Dermis blood vessel endothelial cell (primary cell): ENCODE measurements at regions not wholly inside any gene's neighbourhood (a gene's known extent, or its start where the extent isn't known, plus 50 kb on each side); places are given as distances from the start of the nearest gene placed in this dataset.
"Not testable (repeated sequence)": the region's sequence is repeated elsewhere in the genome, so short reads cannot be mapped to it uniquely, and the experiment has no call there.

ENCODE experiments used
- DNase-seq: peaks from one replicate; pipeline ENCODE4 v3.0.0; 2010

DNA sequence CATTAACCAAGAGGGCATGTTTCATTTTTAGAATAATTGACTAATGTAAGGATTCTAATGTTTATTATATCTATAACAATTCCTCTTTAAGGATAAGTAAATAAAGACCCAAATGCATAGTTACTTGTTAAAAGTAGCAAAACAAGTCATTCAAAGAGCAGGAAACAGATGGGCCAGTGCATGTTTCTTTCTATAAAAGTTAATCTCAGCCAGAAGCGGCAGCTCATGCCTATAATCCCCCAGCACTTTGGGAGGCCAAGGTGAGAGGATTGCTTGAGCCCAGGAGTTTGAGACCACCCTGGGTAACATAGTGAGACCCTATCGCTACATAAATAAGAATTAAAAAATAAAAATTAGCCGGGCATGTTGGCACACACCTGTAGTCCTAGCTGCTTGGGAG is 391.0 kb upstream of the RGS6 start:
- peak; percentile 52 for DNase-seq

DNA sequence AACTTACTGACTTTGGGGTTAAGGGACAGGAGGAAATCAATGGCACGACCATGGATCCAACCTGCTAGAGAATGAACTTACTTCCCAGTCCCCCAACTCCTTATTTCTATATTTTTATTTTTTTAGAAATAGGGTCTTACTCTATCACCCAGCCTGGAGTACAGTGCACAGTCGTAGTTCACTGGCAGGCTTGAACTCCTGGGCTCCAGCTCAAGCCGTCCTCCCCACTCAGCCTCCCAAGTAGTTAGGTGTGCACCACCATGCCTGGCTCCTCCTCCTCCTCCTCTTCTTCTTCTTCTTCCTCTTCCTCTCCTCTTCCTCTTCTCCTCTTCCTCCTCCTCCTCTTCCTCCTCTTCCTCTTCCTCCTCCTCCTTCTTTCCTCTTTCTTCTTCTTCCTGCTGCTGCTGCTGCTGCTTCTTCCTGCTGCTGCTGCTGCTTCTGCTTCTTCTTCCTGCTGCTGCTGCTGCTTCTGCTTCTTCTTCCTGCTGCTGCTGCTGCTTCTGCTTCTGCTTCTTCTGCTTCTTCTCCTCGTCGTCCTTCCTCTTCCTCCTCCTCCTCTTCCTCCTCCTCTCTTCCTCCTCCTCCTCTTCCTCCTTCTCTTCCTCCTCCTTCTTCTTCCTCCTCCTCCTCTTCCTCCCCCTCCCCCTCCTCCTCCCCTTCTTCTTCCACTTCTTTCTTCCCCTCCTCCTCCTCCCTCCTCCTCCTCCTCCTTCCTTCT is 390.1 kb upstream of the RGS6 start:
- no peak for DNase-seq

DNA sequence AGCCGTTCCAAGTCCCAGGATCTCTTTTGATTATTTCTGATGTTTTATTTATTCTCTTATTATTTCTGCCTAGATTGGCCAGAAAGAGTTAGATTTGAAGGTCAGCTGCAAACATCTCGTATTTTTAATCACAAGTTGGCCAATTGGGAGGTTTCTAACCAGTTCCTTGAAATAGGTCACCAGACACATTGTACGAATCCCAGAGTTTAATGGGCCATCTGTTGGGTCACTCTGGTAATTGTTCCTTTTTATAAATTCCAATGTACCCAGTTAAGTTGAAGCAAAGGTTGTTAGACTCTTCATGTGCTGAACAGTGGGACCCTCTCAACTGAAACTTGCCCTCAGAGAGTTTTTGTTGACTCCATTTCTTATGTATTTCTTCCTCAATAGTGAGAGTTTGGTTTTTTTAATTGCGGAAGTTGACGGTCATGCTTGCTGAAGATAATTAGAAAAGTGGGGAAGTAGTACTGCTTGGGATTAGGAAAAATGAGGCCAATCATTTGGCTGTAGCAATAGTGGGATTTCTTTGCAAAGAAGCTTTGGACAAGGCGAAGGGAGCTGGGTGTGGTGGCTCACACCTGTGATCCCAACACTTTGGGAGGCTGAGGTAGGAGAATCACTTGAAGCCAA is 382.7 kb upstream of the RGS6 start:
- DNase-seq, result no peak

DNA sequence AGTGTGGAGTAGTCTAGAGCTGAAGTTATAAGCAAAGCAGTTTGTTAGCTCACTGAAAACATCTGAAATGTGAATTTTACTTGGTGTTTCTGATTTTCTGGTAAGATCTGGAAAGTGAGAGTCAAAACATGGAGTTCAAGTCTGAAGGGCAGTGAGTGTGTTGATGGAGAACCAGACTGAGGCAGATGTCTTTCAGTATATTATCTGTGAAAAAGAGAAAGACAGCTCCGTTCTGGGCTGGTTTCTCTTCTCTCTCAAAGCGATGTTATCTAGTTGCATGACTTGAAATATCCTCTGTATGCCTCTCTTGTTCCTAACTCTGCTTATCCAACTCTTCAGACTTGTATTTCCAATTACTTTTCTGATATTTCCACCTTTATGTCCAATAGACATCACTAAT is 381.9 kb upstream of the RGS6 start:
- no peak for DNase-seq

DNA sequence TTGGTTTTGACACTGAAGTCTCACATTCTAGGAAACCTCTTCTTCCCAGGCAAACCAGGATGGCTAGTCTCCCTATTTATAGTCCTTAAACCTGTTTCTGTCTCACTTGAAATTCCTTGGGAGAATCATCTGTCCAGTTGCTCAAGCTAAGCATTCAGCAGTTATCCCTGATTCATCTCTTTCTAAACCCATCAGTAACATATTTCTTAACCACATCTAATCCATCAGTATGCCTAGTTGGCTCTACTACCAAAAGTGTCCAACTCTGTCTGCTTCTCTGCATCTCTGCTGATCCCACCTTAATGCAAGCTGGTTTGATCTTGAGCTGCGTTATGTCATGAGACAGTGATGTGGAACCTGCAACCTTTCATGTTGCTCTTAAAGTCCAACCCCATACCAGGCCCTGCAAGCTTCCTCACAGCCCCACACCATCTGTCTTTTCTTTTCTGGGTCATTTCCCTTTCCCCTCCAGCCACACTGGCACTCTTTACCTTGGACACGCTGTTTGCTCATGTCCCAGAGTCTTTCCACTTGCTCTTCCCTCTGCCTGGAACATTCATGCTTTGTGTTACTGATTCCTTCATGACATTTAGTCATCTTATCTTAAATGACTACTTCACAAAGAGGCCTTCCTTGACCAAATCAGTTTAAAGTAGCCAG is 380.8 kb upstream of the RGS6 start:
- DNase-seq, result no peak

DNA sequence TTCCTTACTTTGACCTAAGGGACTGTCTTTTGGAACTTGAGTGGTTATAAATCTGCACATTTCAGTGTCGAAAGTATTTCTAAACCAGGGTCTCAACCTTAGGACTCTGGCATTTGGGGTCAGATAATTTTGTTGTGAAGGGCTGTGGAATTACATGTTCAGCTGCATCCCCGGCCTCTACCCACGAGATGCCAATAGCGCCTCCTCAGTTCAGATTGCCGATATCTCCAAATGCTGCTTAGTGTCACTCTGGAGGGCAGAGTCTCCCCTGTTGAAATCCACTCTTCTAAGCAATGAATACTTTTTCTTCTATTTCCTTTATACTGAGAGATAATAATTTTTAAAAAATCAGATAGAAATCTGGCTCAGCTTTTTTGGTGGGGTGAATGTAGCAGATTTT is 379.4 kb upstream of the RGS6 start:
- DNase-seq, result no peak

DNA sequence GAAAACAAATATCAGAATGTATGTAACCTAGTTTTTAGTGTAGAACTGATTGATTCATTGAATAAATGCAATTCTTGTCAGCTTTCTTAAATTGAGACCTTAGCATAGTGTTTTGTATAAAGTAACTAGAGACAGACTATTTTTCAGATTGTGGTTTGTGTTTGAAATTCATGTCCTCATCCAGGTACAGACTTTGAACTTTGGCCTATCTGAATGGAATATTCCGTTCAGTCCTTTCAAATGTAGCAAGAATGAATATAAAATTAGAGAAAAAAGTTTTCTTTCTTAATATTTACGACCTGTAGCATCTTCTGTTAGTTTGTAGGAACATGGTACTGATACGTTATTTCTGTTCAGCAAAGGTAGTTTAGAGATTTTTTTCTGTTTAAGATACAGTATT is 378.4 kb upstream of the RGS6 start:
- DNase-seq, result no peak

DNA sequence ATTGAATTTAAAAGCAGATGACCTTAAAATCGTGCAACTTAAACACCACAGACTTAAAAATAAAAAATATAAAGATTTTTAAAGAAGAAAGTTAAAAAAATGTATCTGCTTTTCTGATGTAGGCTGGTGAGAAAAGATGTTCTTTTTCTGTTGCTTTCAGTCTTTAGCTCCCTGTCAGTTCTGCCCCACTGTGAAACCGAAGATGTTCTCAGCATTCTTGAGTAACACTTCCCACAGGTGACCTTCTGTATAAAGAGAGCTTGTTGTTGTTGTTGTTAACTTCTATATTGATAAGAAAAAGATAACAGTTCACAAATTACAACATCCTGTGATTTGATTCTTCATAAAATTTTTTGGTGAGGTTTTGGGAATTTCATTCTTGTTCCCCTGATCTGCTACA is 377.9 kb upstream of the RGS6 start:
- DNase-seq, result no peak

DNA sequence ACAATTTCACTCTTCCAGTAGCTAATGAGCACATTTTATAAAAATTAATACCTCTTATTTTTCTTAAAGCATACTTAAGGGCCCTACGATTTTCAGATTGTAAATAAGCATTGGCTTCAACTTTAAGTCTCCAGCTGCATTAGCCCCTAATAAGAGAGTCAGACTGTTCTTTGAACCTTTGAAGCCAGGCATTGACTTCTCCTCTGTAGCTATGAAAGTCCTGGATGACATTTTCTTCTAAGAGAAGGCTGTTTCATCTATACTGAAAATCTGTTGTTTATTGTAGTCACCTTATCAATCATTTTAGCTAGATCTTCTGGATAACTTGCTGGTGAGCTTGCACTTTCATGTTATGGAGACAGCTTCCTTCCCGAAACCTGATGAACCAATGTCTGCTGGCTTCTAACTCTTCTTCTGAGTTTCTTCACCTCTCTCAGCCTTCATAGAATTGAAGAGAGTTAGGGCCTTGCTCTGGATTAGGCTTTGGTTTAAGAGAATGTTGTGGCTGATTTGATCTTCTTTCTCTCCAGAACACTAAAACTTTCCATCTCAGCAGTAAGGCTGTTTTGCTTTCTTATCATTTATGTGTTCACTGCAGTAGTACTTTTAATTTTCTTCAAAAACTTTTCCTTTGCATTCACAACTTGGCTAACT is 377.1 kb upstream of the RGS6 start:
- DNase-seq, result no peak

DNA sequence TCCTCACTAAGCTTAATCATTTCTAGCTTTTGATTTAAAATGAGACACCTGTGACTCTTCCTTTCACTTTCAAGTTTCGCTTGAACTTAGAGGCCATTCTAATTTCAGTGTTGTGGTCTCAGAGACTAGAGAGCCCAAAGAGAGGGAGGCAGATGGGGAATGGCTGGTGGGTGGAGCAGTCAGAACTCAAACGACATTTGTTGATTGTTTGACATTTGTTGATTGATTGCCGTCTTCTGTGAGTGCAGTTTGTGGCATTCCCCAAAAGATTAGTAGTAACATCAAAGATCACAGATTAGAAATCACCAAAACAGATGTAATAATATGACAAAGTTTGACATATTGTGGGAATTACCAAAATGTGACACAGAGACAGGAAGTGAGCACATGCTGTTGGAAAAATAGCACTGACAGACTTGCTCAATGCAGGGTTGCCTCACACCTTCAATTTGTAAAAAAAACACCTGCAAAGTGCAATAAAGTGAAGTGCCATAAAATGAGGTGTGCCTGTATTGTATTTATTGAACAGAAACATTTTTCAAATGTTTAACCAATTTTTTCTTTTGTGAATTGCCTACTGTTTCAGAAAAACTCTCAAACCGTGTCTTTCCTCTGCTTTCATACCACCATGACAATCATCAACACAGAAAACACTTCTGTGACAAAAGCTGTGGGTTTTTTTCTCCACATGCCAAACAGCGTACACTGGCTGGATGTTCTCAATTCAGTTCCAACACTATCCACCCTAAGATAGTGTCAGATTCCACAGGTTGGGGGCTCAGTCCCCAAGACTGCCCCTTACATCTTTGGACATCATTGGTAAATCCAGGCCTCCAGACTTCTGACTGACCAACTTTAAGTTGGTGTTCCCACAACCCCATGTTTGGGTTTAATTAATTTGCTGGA is 376.3 kb upstream of the RGS6 start:
- DNase-seq, result peak; percentile 34

DNA sequence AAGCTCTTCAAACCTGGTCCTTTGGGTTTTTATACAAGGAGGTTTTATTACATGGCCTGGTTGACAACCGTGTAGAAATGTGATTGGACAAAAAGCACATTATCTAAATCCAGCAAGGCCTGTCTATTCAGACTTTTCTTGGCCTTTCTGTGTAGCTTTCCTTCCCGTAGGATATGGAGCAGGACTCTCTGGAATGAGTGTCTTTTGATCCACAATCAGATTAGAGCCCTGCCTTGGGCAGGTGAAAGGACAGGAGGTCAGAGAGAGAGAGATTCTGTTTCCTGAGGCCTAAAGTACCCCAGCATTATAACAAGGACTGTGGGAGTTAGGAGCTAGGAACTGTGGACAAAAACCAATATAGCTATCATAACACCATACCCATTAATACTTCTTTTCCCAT is 375.5 kb upstream of the RGS6 start:
- no peak for DNase-seq

DNA sequence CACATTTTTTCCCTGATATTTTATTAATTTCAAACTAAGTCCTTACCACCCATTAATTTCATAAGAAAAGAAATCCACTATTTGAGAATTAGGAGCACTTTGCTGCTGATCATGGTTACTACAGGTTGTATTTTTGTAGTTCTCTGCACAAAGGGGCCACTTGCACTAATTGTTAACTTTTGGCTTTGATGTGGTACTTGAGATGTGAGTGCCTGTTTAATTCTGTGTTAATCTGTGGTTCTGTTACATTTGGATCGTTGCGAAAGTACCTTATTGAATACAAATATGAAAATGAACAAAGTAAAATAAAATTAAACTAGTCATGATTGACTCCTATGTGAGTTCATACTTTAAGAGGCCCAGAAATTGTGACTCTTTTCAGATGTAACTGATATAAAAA is 374.9 kb upstream of the RGS6 start:
- DNase-seq, result no peak

DNA sequence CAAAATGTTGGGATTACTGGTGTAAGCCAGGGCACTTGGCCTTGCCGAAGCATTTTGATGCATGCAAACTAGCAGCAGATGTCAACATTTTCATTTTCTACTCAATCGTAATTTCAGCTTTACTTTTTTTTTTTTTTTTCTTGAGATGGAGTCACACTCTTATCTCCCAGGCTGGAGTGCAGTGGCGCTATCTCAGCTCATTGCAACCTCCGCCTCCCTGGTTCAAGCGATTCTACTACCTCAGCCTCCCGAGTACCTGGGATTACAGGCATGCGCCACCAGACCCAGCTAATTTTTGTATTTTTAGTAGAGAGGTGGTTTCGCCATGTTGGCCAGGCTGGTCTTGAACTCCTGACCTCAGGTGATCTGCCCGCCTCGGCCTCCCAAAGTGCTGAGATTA is 373.3 kb upstream of the RGS6 start:
- not testable (repeated sequence) for DNase-seq

DNA sequence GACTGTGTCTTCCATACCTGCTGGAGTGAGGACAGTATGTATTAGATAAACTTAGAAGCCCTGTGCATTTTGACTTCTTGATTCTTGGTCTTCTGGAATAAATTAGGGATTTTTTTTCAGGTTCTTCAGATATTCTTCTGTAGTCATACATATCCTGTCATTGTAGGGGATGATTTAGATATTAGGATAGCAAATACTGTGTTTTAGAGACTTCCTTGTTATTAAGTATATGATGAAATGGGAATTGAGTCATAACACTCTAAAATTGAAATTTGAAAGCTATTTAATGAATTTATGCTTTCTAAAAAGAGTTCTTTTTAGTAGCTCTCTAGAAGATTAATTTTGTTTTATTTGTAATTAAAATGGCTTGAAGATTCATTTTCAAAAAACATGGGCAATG is 371.5 kb upstream of the RGS6 start:
- DNase-seq, result no peak

DNA sequence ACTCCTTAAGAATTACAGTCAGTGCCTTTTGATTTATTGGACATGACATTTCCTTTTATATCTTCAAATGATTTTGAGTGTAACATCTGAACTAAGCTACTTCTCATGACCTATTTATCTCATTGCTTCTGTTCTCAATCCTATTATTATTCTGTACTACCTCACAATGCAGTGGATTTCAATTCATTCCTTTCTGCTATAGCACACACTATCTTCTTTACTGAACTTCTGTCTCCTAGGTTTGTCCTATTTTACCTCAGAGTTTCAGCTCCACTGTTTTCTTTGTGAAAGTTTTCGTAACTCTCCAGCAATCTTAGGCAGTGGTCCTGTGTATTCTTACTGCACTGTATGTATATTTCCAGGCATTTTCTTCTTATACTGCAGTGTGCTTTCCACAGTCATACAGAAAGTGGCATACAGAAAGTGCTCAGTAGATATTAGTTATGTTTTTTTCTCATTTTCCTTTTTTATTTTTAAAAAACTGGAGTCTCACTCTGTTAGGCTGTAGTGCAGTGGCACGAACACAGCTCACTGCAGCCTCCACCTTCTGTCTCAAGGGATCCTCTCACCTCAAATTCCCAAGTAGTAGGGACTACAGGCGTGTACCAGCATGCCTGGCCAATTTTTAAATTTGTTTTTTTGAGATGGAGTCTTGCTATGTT is 368.6 kb upstream of the RGS6 start:
- DNase-seq, result no peak

DNA sequence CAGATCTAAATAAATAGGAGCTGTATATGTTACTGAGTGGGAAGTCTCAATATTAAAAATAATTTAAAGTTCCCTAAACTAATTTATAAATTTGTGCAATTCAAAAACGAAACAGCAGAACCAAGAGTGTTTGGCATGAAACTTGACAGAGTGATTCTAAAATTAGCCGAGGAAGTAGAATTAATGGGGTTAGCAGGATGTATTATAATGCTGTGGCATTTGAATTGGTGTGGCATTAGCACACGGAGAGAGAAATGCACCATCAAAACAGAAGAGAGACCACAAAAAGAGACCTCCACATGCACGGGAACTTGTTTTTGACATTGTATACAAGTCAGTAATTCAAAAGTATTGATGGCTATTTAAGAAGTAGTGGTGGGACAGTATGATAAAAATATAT is 366.0 kb upstream of the RGS6 start:
- DNase-seq, result peak; percentile 10

DNA sequence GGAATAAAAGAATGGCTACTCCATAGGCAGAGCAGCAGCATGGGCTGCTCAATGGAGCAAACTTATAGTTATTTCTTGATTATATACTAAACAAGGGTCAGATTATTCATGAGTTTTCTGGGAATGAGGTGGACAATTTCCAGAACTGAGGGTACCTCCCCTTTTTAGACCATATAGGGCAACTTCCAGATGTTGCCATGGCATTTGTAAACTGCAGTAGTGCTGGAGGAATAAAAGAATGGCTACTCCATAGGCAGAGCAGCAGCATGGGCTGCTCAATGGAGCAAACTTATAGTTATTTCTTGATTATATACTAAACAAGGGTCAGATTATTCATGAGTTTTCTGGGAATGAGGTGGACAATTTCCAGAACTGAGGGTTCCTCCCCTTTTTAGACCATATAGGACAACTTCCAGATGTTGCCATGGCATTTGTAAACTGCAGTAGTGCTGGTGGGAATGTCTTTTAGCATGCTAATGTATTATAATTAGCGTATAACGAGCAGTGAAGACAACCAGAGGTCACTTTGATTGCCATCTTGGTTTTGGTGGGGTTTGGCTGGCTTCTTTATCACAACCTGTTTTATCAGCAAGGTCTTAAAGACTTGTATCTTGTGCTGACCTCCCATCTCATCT is 364.6 kb upstream of the RGS6 start:
- DNase-seq, result not testable (repeated sequence)

DNA sequence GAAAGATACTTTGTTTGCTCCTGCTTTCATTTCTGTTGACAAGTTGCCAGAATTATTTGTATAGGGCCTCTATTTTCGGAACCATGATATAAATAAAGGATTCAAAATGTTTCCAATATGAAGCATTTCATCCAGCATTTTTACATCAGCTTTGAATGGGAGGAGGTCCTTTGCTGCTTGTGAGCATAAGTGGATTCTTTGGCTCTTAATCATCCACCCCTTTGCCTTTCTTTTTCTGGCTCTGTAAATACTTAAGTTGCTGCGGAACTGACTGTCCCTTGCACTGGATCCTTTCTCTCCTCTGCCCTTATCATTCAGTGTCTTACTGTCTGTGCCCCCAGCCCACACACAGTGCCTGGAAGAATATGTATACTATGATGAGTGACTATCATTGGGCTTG is 357.3 kb upstream of the RGS6 start:
- peak; percentile 60 for DNase-seq

DNA sequence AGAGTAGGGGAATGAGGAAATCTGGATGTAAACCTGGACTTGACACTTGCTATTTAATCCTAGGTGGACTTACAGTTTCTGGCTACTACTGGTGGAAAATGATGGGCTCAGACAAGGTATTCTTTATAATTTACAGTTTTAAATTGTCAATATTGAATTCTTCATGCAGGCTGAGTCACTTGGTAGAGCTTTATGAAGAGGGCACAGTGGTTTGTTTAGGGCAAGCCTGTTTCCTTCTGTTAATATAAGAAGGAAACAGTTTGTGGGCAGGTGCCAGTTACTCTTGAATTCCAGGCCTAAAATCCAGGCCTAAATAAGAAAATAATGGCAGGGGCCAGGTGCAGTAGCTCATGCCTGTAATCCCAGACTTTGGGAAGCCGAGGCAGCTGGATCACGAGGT is 355.8 kb upstream of the RGS6 start:
- DNase-seq, result peak; percentile 35

DNA sequence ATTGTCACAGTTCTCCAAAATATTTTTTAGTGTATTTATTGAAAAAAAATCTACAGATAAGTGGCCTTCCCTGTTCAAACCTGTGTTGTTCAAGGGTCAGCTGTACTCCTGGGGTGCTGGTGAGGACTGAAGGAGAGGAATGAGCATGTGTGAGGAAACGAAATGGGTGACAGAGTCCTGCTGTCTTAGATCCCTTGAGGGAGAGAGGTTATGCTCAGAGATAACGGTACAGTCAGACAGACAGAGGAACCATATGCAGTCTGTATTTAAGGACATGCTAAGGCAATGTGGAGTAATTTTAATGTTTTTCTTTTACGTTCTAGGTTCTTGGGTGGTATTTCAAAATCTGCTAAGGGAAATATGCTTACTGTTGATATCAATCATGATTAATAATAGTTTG is 352.9 kb upstream of the RGS6 start:
- DNase-seq, result no peak

DNA sequence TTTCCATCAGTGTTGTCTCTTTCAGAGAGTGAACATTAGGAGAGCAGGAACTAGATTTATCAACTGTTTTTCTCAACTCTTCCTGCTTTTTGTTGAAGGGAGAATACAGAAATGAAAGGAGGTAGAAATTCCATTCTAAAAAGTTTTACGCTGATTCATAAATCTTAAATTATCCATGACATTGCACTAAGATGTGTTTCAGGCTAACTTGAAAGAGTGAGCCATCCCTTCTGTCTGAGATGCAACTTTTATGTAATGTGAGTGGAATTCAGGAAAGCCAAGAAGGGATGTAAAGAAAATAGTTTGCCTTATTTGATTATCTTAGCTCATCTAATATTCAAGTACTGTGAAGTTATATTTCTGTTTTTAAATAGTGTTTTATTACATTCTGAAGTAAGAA is 349.5 kb upstream of the RGS6 start:
- no peak for DNase-seq

DNA sequence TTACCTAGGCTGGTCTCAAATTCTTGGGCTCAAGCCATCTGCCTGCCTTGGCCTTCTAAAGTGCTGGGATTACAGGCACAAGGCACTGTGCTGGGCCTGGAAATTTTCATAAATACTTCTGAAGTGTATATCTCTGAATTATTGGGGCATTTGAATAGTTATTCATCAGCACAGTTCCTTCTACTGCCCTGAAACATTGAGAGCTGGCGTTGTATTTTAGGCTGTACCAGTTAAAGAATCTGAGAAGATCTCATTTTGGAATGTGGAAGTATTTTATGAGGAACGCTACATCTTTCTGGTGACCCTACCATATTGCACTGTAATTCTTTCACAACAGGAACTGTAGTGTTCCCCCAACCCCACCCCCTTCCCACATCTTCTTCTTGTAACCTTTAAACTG is 349.0 kb upstream of the RGS6 start:
- DNase-seq, result no peak
